HepG2 (cell line): ENCODE measurements at regions not wholly inside any gene's neighbourhood (a gene's known extent, or its start where the extent isn't known, plus 50 kb on each side); places are given as distances from the start of the nearest gene placed in this dataset.

ENCODE experiments used
- BHLHE40 ChIP-seq: IDR thresholded peaks from 2 replicates; pipeline ENCODE4 v1.6.1; 2011; ENCODE audit warnings: low read length, improper control_type of control experiment
- DPF2 ChIP-seq: sonication (generic); formaldehyde crosslinking; IDR thresholded peaks from 2 replicates; pipeline ENCODE4 v1.4.0; 2020; ENCODE audit warnings: mild to moderate bottlenecking, low read depth, missing genetic modification reagents, borderline replicate concordance
- EP300 ChIP-seq, 3 experiments: sonication (generic) in 1 of 3; formaldehyde crosslinking in 1 of 3; IDR thresholded peaks; 2 replicates each; pipeline versions ENCODE4 v1.5.1 to v1.6.1; 2011 to 2020; ENCODE audit warnings: low read depth in 2 of 3, low read length in 2 of 3, borderline replicate concordance in 1 of 3, improper control_type of control experiment in 1 of 3, mild to moderate bottlenecking in 1 of 3, missing genetic modification reagents in 1 of 3, moderate library complexity in 1 of 3
- JUNB ChIP-seq: sonication (generic); formaldehyde crosslinking; IDR thresholded peaks from 2 replicates; pipeline ENCODE4 v1.8.0; 2022; ENCODE audit warnings: missing genetic modification reagents, mild to moderate bottlenecking, borderline replicate concordance
- RAD51 ChIP-seq: fragments of 450-650 bp; IDR thresholded peaks from 2 replicates; pipeline ENCODE4 v1.6.1; 2016; ENCODE audit warnings: borderline replicate concordance
- RFXAP ChIP-seq: sonication (generic); formaldehyde crosslinking; IDR thresholded peaks from 2 replicates; pipeline ENCODE4 v1.4.0; 2020; ENCODE audit warnings: missing genetic modification reagents, borderline replicate concordance
- TAF1 ChIP-seq: sonication (generic); formaldehyde crosslinking; IDR thresholded peaks from 2 replicates; pipeline ENCODE4 v1.4.0; 2020; ENCODE audit warnings: missing genetic modification reagents
- ZFP36L2 ChIP-seq: sonication (generic); formaldehyde crosslinking; IDR thresholded peaks from 2 replicates; pipeline ENCODE4 v1.4.0; 2020; ENCODE audit warnings: missing genetic modification reagents
- ZKSCAN1 ChIP-seq: fragments of 150-350 bp; IDR thresholded peaks from 2 replicates; pipeline ENCODE4 v1.6.1; 2014; ENCODE audit warnings: low read length
- TF ChIP-seq, protein P1 (sequence below): sonication (generic); formaldehyde crosslinking; IDR thresholded peaks from 2 replicates; pipeline ENCODE4 v1.4.0; 2020; ENCODE audit warnings: missing genetic modification reagents
- TF ChIP-seq, protein P2 (sequence below): sonication (generic); formaldehyde crosslinking; IDR thresholded peaks from 2 replicates; pipeline ENCODE4 v1.5.1; 2020; ENCODE audit warnings: mild to moderate bottlenecking, missing genetic modification reagents, borderline replicate concordance

DNA sequence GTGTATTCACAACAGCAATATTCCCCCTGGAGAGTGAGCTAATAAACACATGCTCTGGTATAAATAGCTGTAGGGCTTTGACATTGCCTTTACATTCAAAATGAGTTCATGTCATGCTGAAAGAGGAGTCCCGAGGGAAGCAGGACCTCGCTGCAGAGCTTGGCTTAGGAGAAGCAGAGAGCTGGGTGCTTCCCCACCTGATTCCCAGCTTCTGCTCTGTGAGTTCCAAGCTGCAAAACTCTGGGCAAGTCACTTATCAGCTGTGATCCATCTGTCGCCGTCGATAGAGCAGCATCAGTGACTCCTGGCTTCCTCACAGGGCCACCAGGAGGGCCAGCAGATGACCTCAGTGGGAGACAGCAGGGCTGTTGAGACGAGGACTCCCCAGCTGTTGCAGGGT is 241.8 kb downstream of the ANKRD60 start:
- TF ChIP-seq DPF2 (CRISPR knock-in tag) (no peak), ZKSCAN1 (no peak), BHLHE40 (no peak), JUNB (CRISPR knock-in tag) (no peak), RFXAP (no peak), ZFP36L2 (no peak), TAF1 (CRISPR knock-in tag) (no peak), EP300 (IDR thresholded peaks at IDR 0.05; ENCODE audit: low read depth in 2 of 2, low read length in 2 of 2) (no peak), EP300 (CRISPR knock-in tag; IDR thresholded peaks at IDR 0.05; ENCODE audit: borderline replicate concordance) (no peak), RAD51 (no peak)
- TF ChIP-seq, protein P1, sequence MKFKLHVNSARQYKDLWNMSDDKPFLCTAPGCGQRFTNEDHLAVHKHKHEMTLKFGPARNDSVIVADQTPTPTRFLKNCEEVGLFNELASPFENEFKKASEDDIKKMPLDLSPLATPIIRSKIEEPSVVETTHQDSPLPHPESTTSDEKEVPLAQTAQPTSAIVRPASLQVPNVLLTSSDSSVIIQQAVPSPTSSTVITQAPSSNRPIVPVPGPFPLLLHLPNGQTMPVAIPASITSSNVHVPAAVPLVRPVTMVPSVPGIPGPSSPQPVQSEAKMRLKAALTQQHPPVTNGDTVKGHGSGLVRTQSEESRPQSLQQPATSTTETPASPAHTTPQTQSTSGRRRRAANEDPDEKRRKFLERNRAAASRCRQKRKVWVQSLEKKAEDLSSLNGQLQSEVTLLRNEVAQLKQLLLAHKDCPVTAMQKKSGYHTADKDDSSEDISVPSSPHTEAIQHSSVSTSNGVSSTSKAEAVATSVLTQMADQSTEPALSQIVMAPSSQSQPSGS (CRISPR knock-in tag): no peak
- TF ChIP-seq, protein P2, sequence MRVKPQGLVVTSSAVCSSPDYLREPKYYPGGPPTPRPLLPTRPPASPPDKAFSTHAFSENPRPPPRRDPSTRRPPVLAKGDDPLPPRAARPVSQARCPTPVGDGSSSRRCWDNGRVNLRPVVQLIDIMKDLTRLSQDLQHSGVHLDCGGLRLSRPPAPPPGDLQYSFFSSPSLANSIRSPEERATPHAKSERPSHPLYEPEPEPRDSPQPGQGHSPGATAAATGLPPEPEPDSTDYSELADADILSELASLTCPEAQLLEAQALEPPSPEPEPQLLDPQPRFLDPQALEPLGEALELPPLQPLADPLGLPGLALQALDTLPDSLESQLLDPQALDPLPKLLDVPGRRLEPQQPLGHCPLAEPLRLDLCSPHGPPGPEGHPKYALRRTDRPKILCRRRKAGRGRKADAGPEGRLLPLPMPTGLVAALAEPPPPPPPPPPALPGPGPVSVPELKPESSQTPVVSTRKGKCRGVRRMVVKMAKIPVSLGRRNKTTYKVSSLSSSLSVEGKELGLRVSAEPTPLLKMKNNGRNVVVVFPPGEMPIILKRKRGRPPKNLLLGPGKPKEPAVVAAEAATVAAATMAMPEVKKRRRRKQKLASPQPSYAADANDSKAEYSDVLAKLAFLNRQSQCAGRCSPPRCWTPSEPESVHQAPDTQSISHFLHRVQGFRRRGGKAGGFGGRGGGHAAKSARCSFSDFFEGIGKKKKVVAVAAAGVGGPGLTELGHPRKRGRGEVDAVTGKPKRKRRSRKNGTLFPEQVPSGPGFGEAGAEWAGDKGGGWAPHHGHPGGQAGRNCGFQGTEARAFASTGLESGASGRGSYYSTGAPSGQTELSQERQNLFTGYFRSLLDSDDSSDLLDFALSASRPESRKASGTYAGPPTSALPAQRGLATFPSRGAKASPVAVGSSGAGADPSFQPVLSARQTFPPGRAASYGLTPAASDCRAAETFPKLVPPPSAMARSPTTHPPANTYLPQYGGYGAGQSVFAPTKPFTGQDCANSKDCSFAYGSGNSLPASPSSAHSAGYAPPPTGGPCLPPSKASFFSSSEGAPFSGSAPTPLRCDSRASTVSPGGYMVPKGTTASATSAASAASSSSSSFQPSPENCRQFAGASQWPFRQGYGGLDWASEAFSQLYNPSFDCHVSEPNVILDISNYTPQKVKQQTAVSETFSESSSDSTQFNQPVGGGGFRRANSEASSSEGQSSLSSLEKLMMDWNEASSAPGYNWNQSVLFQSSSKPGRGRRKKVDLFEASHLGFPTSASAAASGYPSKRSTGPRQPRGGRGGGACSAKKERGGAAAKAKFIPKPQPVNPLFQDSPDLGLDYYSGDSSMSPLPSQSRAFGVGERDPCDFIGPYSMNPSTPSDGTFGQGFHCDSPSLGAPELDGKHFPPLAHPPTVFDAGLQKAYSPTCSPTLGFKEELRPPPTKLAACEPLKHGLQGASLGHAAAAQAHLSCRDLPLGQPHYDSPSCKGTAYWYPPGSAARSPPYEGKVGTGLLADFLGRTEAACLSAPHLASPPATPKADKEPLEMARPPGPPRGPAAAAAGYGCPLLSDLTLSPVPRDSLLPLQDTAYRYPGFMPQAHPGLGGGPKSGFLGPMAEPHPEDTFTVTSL: no peak
